ENCODE measurements at regions not wholly inside any gene's neighbourhood (a gene's known extent, or its start where the extent isn't known, plus 50 kb on each side); places are given as distances from the start of the nearest gene placed in this dataset.
"Not testable (repeated sequence)": the region's sequence is repeated elsewhere in the genome, so short reads cannot be mapped to it uniquely, and the experiment has no call there.

DNA sequence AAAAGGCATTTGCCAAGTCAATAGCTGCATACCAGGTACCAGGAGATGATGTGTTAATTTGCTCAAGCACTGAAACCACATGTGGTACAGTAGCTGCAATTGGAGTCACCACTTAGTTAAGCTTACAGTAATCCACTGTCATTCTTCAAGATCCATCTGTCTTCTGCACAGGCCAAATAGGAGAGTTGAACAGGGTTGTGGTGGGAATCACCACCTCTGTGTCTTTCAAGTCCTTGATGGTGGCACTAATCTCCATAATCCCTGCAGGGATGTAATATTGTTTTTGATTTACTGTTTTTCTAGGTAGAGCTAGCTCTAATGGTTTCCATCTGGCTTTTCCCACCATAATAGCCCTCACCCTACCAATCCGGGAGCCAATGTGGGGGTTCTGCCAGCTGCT is 91.9 kb downstream of the FCRL5 start:
- DNase-seq = no peak

GRCh38 chr1:157457279-157457678 is 95.0 kb downstream of the FCRL5 start:
- DNase-seq = no peak

GRCh38 chr1:157455318-157455717 is 97.0 kb downstream of the FCRL5 start:
- no peak for DNase-seq

DNA sequence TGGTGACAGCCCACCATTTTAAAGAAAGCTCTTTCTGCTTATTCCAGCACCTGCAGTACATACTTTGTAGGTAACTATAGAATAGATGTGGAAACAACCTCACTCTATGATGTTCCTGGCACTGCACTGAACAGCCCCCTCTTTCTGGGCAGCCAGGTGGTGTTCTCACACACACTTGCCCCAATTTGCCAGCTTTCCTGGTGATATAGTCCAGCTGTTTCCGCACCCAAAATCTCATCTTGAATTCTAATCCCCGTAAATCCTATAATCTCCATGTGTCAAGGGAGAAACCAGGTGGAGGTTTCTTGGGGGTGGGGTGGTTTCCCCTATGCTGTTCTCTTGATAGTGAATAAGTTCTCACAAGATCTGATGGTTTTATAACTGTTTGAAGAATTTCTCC is 102.2 kb downstream of the FCRL5 start:
- no peak for DNase-seq

DNA sequence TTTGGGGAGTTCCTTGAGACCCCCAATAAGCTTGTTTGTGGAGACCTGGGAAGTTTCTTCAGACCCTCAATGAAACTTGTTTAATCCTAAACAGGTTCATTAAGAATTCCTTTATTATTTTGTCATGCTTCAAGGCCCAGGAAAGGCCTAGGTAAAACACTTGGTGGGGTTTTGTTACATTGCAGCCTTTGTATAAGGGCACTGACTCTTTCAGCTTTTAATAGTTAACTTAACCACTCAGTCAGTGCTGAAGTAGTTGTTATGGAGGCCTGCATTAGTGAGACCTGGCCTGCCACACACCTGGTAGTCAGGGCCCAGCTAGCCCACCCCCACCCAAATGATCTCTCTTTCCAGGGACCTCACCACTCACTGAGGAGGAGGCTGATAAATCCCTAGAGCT is 103.7 kb downstream of the FCRL5 start:
- DNase-seq = no peak

DNA sequence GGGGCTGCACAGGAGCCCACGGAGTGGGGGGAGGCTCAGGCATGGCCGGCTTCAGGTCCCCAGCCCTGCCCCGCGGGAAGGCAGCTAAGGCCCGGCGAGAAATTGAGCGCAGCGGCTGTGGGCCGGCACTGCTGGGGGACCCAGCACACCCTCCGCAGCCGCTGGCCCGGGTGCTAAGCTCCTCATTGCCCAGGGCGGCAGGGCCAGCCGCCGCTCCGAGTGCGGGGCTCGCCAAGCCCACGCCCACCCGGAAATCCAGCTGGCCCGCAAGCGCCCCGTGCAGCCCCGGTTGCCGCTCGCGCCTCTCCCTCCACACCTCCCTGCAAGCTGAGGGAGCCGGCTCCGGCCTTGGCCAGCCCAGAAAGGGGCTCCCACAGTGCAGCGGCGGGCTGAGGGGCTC is 106.0 kb downstream of the FCRL5 start:
- not testable (repeated sequence) for DNase-seq

DNA sequence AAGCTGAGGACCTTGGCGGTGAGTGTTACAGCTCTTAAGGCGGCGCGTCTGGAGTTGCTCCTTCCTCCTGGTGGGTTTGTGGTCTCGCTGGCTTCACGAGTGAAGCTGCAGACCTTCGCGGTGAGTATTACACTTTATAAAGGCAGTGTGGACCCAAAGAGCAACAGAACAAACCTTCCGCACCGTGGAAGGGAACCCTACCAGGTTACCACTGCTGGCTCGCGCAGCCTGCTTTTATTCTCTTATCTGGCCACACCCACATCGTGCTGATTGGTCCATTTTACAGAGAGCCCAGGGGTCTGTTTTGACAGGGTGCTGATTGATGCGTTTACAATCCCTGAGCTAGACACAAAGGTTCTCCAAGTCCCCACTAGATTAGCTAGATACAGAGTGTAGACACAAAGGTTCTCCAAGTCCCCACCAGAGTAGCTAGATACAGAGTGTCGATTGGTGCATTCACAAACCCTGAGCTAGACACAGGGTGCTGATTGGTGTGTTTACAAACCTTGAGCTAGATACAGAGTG is 106.6 kb downstream of the FCRL5 start:
- not testable (repeated sequence) for DNase-seq

GRCh38 chr1:157442065-157442464 is 110.2 kb downstream of the FCRL5 start:
- no peak for DNase-seq

- DNase-seq = no peak
Observed at GRCh38 chr1:157439302-157439954, 112.9 kb downstream of the FCRL5 start.

DNA sequence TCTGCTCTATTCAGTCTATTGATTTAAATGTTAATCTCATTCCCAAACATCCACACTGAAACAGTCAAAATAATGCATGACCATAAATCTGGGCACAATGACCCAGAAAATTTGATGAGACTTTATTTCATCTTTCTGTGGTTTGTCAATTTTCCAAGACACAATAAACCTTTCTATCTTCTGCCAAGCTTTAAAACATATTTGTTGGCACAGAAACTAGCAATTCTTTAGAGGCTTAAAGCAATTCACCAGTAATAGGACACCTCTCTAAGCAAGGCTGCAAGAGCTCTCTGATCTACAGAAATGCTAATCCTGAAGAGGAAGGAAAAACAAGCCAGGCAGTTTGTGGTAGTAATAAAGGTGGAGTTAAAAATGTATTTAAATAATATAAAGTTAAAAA is 113.7 kb downstream of the FCRL5 start:
- no peak for DNase-seq

GRCh38 chr1:157438146-157438545 is 114.2 kb downstream of the FCRL5 start:
- DNase-seq = no peak

GRCh38 chr1:157437296-157437695 is 115.0 kb downstream of the FCRL5 start:
- DNase-seq = no peak

DNA sequence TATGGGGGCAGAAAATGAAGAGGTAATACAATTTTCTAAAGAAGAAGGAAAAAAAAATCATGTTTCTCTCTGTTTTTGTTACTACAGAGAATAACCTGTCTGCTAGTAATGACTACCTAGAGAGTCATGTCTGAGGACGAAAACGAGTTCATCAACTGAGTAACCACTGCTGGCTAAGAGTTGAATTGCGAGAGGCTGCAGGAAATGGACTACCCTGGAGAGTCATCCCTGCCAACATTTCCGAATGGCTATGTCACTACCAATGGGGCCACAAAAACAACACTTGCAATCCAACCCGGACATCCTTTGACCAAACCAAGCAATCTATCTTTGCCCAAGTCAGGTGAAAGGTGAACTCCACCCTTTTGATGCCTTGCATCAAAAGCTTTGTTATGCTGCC is 120.6 kb downstream of the FCRL5 start:
- DNase-seq = no peak

DNA sequence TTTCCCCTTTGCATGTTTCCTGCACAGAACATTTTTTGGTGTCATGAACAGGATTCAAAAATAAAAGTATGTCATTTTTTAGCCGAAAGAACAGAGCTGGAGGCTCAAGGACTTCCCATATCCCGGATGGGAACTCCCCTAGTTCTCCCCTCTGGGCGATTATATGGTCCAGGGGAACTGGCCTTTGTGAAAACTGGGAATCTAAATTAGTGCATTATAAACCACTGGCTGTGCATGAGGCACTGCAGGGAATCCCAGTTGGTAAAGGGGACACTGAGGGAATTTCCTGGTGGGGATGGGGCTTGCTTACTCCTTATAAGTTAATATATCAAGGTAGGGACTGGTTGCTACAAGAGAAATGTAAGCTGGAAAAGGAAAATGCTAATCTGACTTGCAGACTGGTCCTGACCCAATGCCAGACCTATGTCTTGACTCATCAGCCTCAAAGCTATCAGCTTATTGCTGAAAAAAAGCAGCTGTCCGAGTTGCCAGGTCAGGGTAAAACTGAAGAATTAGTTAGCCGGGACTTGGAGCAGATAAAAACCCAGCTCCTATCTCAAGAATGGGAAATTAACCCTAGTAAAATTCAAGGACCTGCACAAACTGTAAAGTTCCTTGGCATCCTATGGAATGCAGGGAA is 122.6 kb downstream of the FCRL5 start:
- DNase-seq = no peak

DNA sequence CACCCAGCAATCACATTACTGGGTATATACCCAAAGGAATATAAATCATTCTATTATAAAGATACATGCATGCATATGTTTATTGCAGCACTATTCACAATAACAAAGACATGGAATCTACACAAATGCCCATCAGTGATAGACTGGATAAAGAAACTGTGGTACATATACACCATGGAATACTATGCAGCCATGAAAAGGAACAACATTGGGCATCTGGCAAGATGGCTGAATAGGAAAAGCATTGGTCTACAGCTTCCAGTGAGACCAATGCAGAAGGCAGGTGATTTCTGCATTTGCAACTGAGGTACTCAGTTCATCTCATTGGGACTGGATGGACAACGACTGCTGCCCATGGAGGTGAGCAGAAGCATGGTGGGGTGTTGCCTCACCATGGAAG is 128.6 kb downstream of the FCRL5 start:
- not testable (repeated sequence) for DNase-seq

DNA sequence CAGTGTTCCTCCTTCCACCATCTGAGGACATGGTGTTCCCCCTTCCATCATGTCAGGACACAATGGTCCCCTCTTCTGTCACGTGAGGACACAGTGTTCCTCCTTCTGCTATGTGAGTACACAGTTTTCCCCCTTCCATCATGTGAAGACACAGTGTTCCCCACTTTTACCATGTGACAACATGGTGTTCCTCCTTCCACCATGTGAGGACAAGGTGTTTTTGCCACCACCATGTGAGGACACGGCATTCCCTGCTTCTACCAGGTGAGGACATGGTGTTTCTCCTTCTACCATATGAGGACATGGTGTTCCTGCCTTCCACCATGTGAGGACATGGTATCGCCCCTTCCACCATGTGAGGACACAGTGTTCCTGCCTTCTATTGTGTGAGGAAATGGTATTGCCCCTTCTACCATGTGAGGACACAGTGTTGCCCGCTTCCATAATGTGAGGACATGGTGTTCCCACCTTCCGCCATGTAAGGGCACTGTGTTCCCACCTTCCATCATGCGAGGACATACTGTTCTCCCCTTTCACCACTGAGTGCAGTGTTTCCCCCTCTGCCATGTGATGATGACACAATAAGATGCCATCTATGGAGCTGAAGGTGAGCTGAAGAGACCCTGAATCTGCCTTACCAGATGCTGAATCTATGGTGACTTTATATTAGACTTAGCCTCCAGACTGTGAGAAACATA is 132.3 kb downstream of the FCRL5 start:
- DNase-seq = no peak

GRCh38 chr1:157418659-157419058 is 133.7 kb downstream of the FCRL5 start:
- no peak for DNase-seq

GRCh38 chr1:157418231-157418630 is 134.1 kb downstream of the FCRL5 start:
- DNase-seq = no peak

GRCh38 chr1:157415661-157416060 is 136.7 kb downstream of the FCRL5 start:
- DNase-seq = no peak

DNA sequence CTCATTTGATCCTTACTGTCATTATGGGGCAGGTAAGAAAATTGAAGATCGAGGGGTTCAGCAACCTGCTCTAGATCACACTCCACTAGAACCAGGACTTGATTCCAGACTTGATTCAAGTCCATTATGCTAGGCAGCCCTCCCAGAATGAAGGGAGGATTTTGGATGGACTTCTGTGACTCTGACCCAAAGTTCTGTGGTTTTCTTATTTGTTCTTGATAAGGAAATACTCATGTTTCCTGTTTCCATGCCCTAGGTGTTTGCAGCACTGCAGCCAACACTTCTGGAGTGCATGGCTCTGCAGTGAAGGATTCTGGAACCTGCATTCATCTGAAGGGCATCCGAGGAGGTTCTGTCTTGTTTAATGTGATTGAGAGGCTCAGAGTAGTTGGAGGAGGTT is 140.0 kb downstream of the FCRL5 start:
- DNase-seq = no peak

DNA sequence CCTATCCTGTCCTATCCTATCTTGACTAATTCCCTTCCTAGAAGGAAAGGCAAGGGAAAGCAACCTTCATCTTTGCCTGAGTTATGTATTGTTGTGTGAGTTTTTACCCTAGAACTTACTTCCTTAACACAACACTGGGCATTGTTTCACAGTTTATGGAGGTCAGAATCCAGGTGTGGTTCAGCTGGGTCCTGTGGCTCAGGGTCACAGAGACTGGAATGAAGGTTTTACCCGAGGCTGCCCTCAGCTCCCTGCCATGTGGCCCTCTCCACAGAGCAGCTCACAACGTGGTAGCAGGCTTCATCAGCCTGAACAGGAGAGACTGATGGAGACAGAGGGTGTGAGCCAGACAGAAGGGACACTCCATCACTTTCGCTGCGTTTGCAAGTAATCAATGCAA is 140.5 kb downstream of the FCRL5 start:
- DNase-seq = no peak

GRCh38 chr1:157411064-157411463 is 141.3 kb downstream of the FCRL5 start:
- no peak for DNase-seq

- DNase-seq = no peak
Observed at GRCh38 chr1:157410457-157410856, 141.9 kb downstream of the FCRL5 start.

- DNase-seq = no peak
Observed at GRCh38 chr1:157409927-157410326, 142.4 kb downstream of the FCRL5 start.

All from NCI-H526 (cell line).